ENCODE measurements at regions not wholly inside any gene's neighbourhood (a gene's known extent, or its start where the extent isn't known, plus 50 kb on each side); places are given as distances from the start of the nearest gene placed in this dataset.

GRCh38 chr20:12051206-12052163, 133.8 kb downstream of the BTBD3 start:
- Histone ChIP-seq H3F3A (ENCODE audit: insufficient read depth, low read length) (no peaks in the 10 kb centered on the region), H3K9ac (ENCODE audit: low read length) (no peak overlapping the region), H3K36me3 (ENCODE audit: insufficient read depth, low read length) (no peaks in the 10 kb centered on the region), H3K9me3 (ENCODE audit: low read length) (no peaks in the 10 kb centered on the region), H2AFZ (ENCODE audit: low read length) (no peak overlapping the region), H3K79me2 (ENCODE audit: insufficient read depth, low read length) (no peaks in the 10 kb centered on the region), H3K27me3 (ENCODE audit: insufficient read depth, low read length) (no peaks in the 10 kb centered on the region), H3K4me1 (ENCODE audit: insufficient read depth, low read length, severe bottlenecking) (no peaks in the 10 kb centered on the region), H4K20me1 (ENCODE audit: insufficient read depth, low read length) (no peaks in the 10 kb centered on the region), H3K9me2 (ENCODE audit: low read depth, low read length) (no peaks in the 10 kb centered on the region), H3K4me2 (ENCODE audit: low read length) (no peak overlapping the region), H3K27ac (ENCODE audit: low read depth, low read length, poor library complexity, severe bottlenecking) (no peak overlapping the region), H3K4me3 (ENCODE audit: low read depth, low read length, poor library complexity, severe bottlenecking) (no peak overlapping the region)
- TF ChIP-seq CTCF (IDR thresholded peaks at IDR 0.05; ENCODE audit: low read length) (no peak), EZH2 (IDR thresholded peaks at IDR 0.05; ENCODE audit: borderline replicate concordance, low read length) (no peak)

- no peak overlapping the region for H2AFZ ChIP-seq (ENCODE audit: low read length)
- no peaks in the 10 kb centered on the region for H3F3A ChIP-seq (ENCODE audit: insufficient read depth, low read length)
- H3K9ac ChIP-seq (ENCODE audit: low read length): no peak overlapping the region
- H4K20me1 ChIP-seq (ENCODE audit: insufficient read depth, low read length): no peaks in the 10 kb centered on the region
- no peaks in the 10 kb centered on the region for H3K4me1 ChIP-seq (ENCODE audit: insufficient read depth, low read length, severe bottlenecking)
- no peaks in the 10 kb centered on the region for H3K79me2 ChIP-seq (ENCODE audit: insufficient read depth, low read length)
- H3K9me2 ChIP-seq (ENCODE audit: low read depth, low read length): no peaks in the 10 kb centered on the region
- H3K27me3 ChIP-seq (ENCODE audit: insufficient read depth, low read length): no peaks in the 10 kb centered on the region
- H3K36me3 ChIP-seq (ENCODE audit: insufficient read depth, low read length): no peaks in the 10 kb centered on the region
- H3K9me3 ChIP-seq (ENCODE audit: low read length): no peaks in the 10 kb centered on the region
- no peak overlapping the region for H3K27ac ChIP-seq (ENCODE audit: low read depth, low read length, poor library complexity, severe bottlenecking)
- no peak overlapping the region for H3K4me2 ChIP-seq (ENCODE audit: low read length)
- TF ChIP-seq EZH2 (IDR thresholded peaks at IDR 0.05; ENCODE audit: borderline replicate concordance, low read length): no peak
- no peak for TF ChIP-seq CTCF (IDR thresholded peaks at IDR 0.05; ENCODE audit: low read length)
- no peak overlapping the region for H3K4me3 ChIP-seq (ENCODE audit: low read depth, low read length, poor library complexity, severe bottlenecking)
These were observed 135.7 kb downstream of the BTBD3 start for GRCh38 chr20:12053353-12053752.

GRCh38 chr20:12054556-12054955, 136.9 kb downstream of the BTBD3 start:
- Histone ChIP-seq H3K4me2 (ENCODE audit: low read length) (no peak overlapping the region), H3K79me2 (ENCODE audit: insufficient read depth, low read length) (no peaks in the 10 kb centered on the region), H3K36me3 (ENCODE audit: insufficient read depth, low read length) (no peaks in the 10 kb centered on the region), H3K9me2 (ENCODE audit: low read depth, low read length) (no peaks in the 10 kb centered on the region), H3K4me1 (ENCODE audit: insufficient read depth, low read length, severe bottlenecking) (no peaks in the 10 kb centered on the region), H3K9ac (ENCODE audit: low read length) (no peak overlapping the region), H3K27ac (ENCODE audit: low read depth, low read length, poor library complexity, severe bottlenecking) (no peak overlapping the region), H3F3A (ENCODE audit: insufficient read depth, low read length) (no peaks in the 10 kb centered on the region), H3K4me3 (ENCODE audit: low read depth, low read length, poor library complexity, severe bottlenecking) (no peak overlapping the region), H4K20me1 (ENCODE audit: insufficient read depth, low read length) (no peaks in the 10 kb centered on the region), H2AFZ (ENCODE audit: low read length) (no peak overlapping the region), H3K9me3 (ENCODE audit: low read length) (no peaks in the 10 kb centered on the region), H3K27me3 (ENCODE audit: insufficient read depth, low read length) (no peaks in the 10 kb centered on the region)
- TF ChIP-seq EZH2 (IDR thresholded peaks at IDR 0.05; ENCODE audit: borderline replicate concordance, low read length): no peak
- no peak for TF ChIP-seq CTCF (IDR thresholded peaks at IDR 0.05; ENCODE audit: low read length)
